GM18517 (cell line): ENCODE measurements at regions not wholly inside any gene's neighbourhood (a gene's known extent, or its start where the extent isn't known, plus 50 kb on each side); places are given as distances from the start of the nearest gene placed in this dataset.
A peak's percentile ranks its signal among the peaks of the same experiment; 100 is the strongest.

Experiments
- ATAC-seq: cut with Tn5 transposase; IDR thresholded peaks from one replicate; pipeline ENCODE4 v1.9.1; 2021; ENCODE audit warnings: mild to moderate bottlenecking, moderate library complexity; ENCODE audit not compliant: unreplicated experiment

GRCh38 chr12:14273913-14274311 is 91.6 kb upstream of the ATF7IP start:
- no peak for ATAC-seq

GRCh38 chr12:14275111-14275510 is 90.4 kb upstream of the ATF7IP start:
- ATAC-seq = no peak

- no peak for ATAC-seq
Observed at GRCh38 chr12:14275886-14276285, 89.6 kb upstream of the ATF7IP start.

GRCh38 chr12:14278294-14278953 is 87.1 kb upstream of the ATF7IP start:
- peak; percentile 35 for ATAC-seq

- no peak for ATAC-seq
Observed at GRCh38 chr12:14279845-14280244, 85.6 kb upstream of the ATF7IP start.

- ATAC-seq = peak; percentile 59
Observed at GRCh38 chr12:14280921-14281320, 84.6 kb upstream of the ATF7IP start.

- no peak for ATAC-seq
Observed at GRCh38 chr12:14281539-14281938, 83.9 kb upstream of the ATF7IP start.

GRCh38 chr12:14283489-14284144 is 81.9 kb upstream of the ATF7IP start:
- peak; percentile 32 for ATAC-seq

GRCh38 chr12:14284184-14284722 is 81.2 kb upstream of the ATF7IP start:
- peak; percentile 58 for ATAC-seq

- ATAC-seq = no peak
Observed at GRCh38 chr12:14289601-14290000, 75.9 kb upstream of the ATF7IP start.

GRCh38 chr12:14290951-14291350 is 74.5 kb upstream of the ATF7IP start:
- no peak for ATAC-seq

- no peak for ATAC-seq
Observed at GRCh38 chr12:14303661-14304155, 61.8 kb upstream of the ATF7IP start.

- ATAC-seq = no peak
Observed at GRCh38 chr12:14307004-14307403, 58.5 kb upstream of the ATF7IP start.

- ATAC-seq = no peak
Observed at GRCh38 chr12:14308516-14308915, 57.0 kb upstream of the ATF7IP start.

GRCh38 chr12:14310866-14311265 is 54.6 kb upstream of the ATF7IP start:
- no peak for ATAC-seq

- ATAC-seq = no peak
Observed at GRCh38 chr12:14313379-14314138, 51.9 kb upstream of the ATF7IP start.

GRCh38 chr12:14314801-14315200 is 50.7 kb upstream of the ATF7IP start:
- no peak for ATAC-seq

- ATAC-seq = no peak
Observed at GRCh38 chr12:14315501-14315900, 50.0 kb upstream of the ATF7IP start.
